Prostate gland (tissue), 2 donors: ENCODE measurements at regions not wholly inside any gene's neighbourhood (a gene's known extent, or its start where the extent isn't known, plus 50 kb on each side); places are given as distances from the start of the nearest gene placed in this dataset.

ENCODE experiments used
- POLR2A ChIP-seq: fragments of 450-650 bp; IDR thresholded peaks from one replicate; pipeline ENCODE4 v1.6.1; 2016; ENCODE audit warnings: antibody characterized with exemption, mild to moderate bottlenecking
- POLR2AphosphoS5 ChIP-seq: sonication (generic); formaldehyde crosslinking; IDR thresholded peaks from one replicate; pipeline ENCODE4 v1.6.1; 2017; ENCODE audit warnings: antibody characterized with exemption
- TF ChIP-seq, protein P1 (sequence below), 4 experiments: fragments of 200-600 bp in 2 of 4; fragments of 450-650 bp in 2 of 4; sonication (generic) in 2 of 4; IDR thresholded peaks; 1 replicate in 3 of 4; 2 replicates in 1 of 4; pipeline ENCODE4 v1.5.1; 2016 to 2019; ENCODE audit warnings: antibody characterized with exemption in 4 of 4, mild to moderate bottlenecking in 2 of 4, moderate library complexity in 2 of 4

DNA sequence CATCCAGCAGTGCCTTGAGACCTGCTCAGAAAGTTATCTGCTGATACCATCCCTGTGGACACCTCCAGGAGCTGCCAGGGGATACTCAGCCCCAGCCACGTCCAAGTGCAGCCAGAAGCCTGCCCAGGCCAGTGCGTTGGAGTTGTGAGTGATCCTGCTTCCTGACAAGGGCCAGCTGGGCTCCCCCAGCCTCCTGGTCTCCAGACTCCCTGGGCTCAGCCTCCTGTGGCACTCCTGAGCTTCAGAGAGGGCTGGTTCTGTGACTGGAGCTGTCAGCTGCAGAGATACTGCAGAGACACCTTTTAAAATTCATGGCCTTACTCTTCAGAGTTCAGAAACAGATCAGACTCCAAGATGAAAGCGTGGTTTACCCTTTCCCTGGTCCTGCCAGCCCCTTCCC, 515.9 kb downstream of the CD83 start:
- TF ChIP-seq, protein P1, sequence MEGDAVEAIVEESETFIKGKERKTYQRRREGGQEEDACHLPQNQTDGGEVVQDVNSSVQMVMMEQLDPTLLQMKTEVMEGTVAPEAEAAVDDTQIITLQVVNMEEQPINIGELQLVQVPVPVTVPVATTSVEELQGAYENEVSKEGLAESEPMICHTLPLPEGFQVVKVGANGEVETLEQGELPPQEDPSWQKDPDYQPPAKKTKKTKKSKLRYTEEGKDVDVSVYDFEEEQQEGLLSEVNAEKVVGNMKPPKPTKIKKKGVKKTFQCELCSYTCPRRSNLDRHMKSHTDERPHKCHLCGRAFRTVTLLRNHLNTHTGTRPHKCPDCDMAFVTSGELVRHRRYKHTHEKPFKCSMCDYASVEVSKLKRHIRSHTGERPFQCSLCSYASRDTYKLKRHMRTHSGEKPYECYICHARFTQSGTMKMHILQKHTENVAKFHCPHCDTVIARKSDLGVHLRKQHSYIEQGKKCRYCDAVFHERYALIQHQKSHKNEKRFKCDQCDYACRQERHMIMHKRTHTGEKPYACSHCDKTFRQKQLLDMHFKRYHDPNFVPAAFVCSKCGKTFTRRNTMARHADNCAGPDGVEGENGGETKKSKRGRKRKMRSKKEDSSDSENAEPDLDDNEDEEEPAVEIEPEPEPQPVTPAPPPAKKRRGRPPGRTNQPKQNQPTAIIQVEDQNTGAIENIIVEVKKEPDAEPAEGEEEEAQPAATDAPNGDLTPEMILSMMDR (IDR thresholded peaks at IDR 0.05), result no peak
- TF ChIP-seq POLR2A (no peak), POLR2AphosphoS5 (no peak)
